GM18909 (cell line): ENCODE measurements at regions not wholly inside any gene's neighbourhood (a gene's known extent, or its start where the extent isn't known, plus 50 kb on each side); places are given as distances from the start of the nearest gene placed in this dataset.
"Not testable (repeated sequence)": the region's sequence is repeated elsewhere in the genome, so short reads cannot be mapped to it uniquely, and the experiment has no call there.

Source experiments
- ATAC-seq: cut with Tn5 transposase; IDR thresholded peaks from one replicate; pipeline ENCODE4 v1.9.1; 2021; ENCODE audit warnings: mild to moderate bottlenecking; ENCODE audit not compliant: unreplicated experiment, poor library complexity

- ATAC-seq, result no peak
These were observed 78.3 kb upstream of the SLC16A7 start for GRCh38 chr12:59517522-59517921.

GRCh38 chr12:59500915-59501314 lies 94.9 kb upstream of the SLC16A7 start:
- ATAC-seq, result no peak

- no peak for ATAC-seq
These were observed 95.5 kb upstream of the SLC16A7 start for GRCh38 chr12:59500335-59500734.

- ATAC-seq, result peak; percentile 95
These were observed 96.1 kb upstream of the SLC16A7 start for GRCh38 chr12:59499774-59500173.

GRCh38 chr12:59494617-59495016 lies 101.2 kb upstream of the SLC16A7 start:
- ATAC-seq, result no peak

- ATAC-seq, result no peak
These were observed 104.0 kb upstream of the SLC16A7 start for GRCh38 chr12:59491877-59492276.

GRCh38 chr12:59486827-59487226 lies 109.0 kb upstream of the SLC16A7 start:
- ATAC-seq, result no peak

- ATAC-seq, result peak; percentile 78
These were observed 111.3 kb upstream of the SLC16A7 start for GRCh38 chr12:59484575-59484974.

- ATAC-seq, result not testable (repeated sequence)
These were observed 121.6 kb upstream of the SLC16A7 start for GRCh38 chr12:59474236-59474635.

- no peak for ATAC-seq
These were observed 123.6 kb upstream of the SLC16A7 start for GRCh38 chr12:59472273-59472672.

GRCh38 chr12:59459966-59460660 lies 135.7 kb upstream of the SLC16A7 start:
- ATAC-seq, result no peak

GRCh38 chr12:59453475-59453874 lies 142.4 kb upstream of the SLC16A7 start:
- ATAC-seq, result no peak

GRCh38 chr12:59452746-59453145 lies 143.1 kb upstream of the SLC16A7 start:
- ATAC-seq, result no peak

GRCh38 chr12:59452259-59452658 lies 143.6 kb upstream of the SLC16A7 start:
- ATAC-seq, result no peak

- no peak for ATAC-seq
These were observed 149.7 kb upstream of the SLC16A7 start for GRCh38 chr12:59446116-59446515.

- no peak for ATAC-seq
These were observed 150.9 kb upstream of the SLC16A7 start for GRCh38 chr12:59444932-59445331.

- no peak for ATAC-seq
These were observed 163.8 kb upstream of the SLC16A7 start for GRCh38 chr12:59432057-59432456.

GRCh38 chr12:59431266-59431665 lies 164.6 kb upstream of the SLC16A7 start:
- ATAC-seq, result no peak

- no peak for ATAC-seq
These were observed 166.1 kb upstream of the SLC16A7 start for GRCh38 chr12:59429766-59430165.

- no peak for ATAC-seq
These were observed 170.0 kb upstream of the SLC16A7 start for GRCh38 chr12:59425798-59426197.

GRCh38 chr12:59424666-59425065 lies 171.2 kb upstream of the SLC16A7 start:
- ATAC-seq, result not testable (repeated sequence)

GRCh38 chr12:59414051-59414450 lies 181.8 kb upstream of the SLC16A7 start:
- no peak for ATAC-seq
